ACC112 (cell line): ENCODE measurements at regions not wholly inside any gene's neighbourhood (a gene's known extent, or its start where the extent isn't known, plus 50 kb on each side); places are given as distances from the start of the nearest gene placed in this dataset.
"Not testable (repeated sequence)": the region's sequence is repeated elsewhere in the genome, so short reads cannot be mapped to it uniquely, and the experiment has no call there.

ENCODE experiments used
- H2AFZ ChIP-seq: fragments of 200-600 bp; sonication (generic); one replicate; pipeline ENCODE4 v1.6.0; 2017; ENCODE audit warnings: antibody characterized with exemption, low read length; ENCODE audit not compliant: unreplicated experiment
- H3K27ac ChIP-seq: fragments of 200-600 bp; sonication (generic); 2 replicates; pipeline ENCODE4 v1.5.1; 2014; ENCODE audit warnings: low read depth, mild to moderate bottlenecking, antibody characterized with exemption, low read length, moderate library complexity
- H3K27me3 ChIP-seq: fragments of 200-600 bp; sonication (generic); 2 replicates; pipeline ENCODE4 v1.6.1; 2014; ENCODE audit warnings: mild to moderate bottlenecking, antibody characterized with exemption, low read length, moderate library complexity, mixed read lengths; ENCODE audit not compliant: insufficient read depth
- H3K36me3 ChIP-seq: fragments of 200-600 bp; sonication (generic); 2 replicates; pipeline ENCODE4 v1.6.1; 2016; ENCODE audit warnings: mild to moderate bottlenecking, antibody characterized with exemption, low read length, moderate library complexity, mixed read lengths; ENCODE audit not compliant: insufficient read depth
- H3K4me1 ChIP-seq: fragments of 200-600 bp; sonication (generic); one replicate; pipeline ENCODE4 v1.6.1; 2016; ENCODE audit warnings: low read length, mixed read lengths; ENCODE audit not compliant: insufficient read depth, unreplicated experiment, control insufficient read depth
- H3K4me3 ChIP-seq: fragments of 200-600 bp; sonication (generic); 2 replicates; pipeline ENCODE4 v1.5.1; 2014; ENCODE audit warnings: mild to moderate bottlenecking, low read depth, low read length
- H3K79me2 ChIP-seq: fragments of 200-600 bp; sonication (generic); one replicate; pipeline ENCODE4 v1.6.0; 2016; ENCODE audit warnings: low read length; ENCODE audit not compliant: control insufficient read depth, unreplicated experiment, insufficient read depth

DNA sequence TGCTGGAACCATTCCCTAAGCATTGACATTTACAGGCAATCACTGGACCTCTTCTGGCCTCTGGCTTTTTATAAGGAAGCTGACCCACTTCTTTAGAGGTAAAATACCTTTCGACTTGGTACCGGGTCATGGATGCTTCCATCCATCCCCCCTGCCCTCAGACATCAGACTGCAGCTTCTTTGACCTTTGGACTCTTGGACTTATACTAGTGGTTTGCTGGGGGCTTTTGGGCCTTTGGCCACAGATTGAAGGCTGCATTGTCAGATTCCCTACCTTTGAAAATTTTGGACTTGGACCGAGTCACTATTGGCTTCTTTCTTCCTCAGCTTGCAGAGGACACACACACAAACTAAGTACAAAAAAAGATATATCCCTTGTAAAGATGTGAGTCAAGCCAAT, 86.1 kb downstream of the TTC6 start:
- Histone ChIP-seq H3K36me3 (0 out of 2 replicates have a peak, but pooled peaks cover 4% of the 10 kb centered on the region), H3K4me3 (no peak overlapping the region), H3K27me3 (no peaks in the 10 kb centered on the region), H2AFZ (no peak overlapping the region), H3K4me1 (peaks cover 6% of the 10 kb centered on the region), H3K79me2 (no peaks in the 10 kb centered on the region), H3K27ac (no peak overlapping the region)

DNA sequence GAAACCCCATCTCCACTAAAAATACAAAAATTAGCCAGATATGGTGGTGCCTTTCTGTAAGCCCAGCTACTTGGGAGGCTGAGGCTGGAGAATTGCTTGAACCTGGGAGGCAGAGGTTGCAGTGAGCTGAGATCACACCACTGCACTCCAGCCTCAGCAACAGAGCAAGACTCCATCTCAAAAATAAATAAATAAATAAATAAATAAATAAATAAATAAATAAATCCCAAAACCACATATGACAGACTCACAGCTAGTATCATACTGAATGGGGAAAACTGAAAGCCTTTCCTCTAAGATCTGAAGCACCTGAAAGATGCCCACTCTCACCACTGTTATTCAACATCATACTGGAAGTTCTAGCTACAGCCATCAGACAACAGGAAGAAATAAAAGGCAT, 97.3 kb downstream of the TTC6 start:
- not testable (repeated sequence) for H3K36me3 ChIP-seq, H3K79me2 ChIP-seq, H3K4me1 ChIP-seq, H2AFZ ChIP-seq, H3K4me3 ChIP-seq, H3K27ac ChIP-seq, H3K27me3 ChIP-seq

DNA sequence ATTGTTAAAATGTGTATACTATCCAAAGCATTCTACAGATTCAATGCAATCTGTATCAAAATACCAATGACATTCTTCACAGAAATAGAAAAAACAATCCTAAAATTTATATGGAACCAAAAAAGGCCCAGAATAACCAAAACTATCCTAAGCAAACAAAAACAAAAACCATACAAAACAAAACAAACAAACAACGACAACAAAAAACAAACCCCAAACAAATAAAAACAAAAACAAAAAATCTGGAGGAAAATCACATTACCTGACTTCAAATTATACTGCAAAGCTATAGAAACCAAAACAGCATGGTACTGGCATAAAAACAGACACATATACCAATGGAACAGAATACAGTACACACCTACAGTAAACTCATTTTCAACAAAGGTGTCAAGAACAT, 98.0 kb downstream of the TTC6 start:
- not testable (repeated sequence) for H3K79me2 ChIP-seq, H3K36me3 ChIP-seq, H3K4me3 ChIP-seq, H2AFZ ChIP-seq, H3K27ac ChIP-seq, H3K27me3 ChIP-seq
- H3K4me1 ChIP-seq: peaks cover 15% of the 10 kb centered on the region

DNA sequence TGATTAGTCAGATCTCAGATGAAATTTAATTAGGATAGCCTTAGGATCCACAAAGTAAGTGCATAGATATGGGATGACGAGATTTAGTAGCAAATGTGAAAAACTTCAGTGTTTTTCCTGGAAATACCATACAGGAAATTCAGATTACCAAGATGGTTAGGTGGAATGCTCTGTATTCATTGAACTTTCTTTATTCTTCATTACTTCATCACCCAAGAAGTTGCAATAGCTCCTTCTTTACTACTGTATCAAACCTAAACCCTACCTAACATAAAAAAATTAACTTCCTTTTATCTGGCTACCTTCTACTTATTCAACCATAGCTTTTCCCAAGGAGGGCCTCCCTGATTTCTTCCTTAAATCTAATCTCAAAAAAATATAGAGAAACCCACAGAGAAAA, 100.4 kb downstream of the TTC6 start:
- Histone ChIP-seq H3K79me2 (no peaks in the 10 kb centered on the region), H3K4me1 (peaks cover 16% of the 10 kb centered on the region), H3K27me3 (no peaks in the 10 kb centered on the region), H3K4me3 (no peak overlapping the region), H3K36me3 (no peaks in the 10 kb centered on the region), H2AFZ (no peak overlapping the region), H3K27ac (no peak overlapping the region)

DNA sequence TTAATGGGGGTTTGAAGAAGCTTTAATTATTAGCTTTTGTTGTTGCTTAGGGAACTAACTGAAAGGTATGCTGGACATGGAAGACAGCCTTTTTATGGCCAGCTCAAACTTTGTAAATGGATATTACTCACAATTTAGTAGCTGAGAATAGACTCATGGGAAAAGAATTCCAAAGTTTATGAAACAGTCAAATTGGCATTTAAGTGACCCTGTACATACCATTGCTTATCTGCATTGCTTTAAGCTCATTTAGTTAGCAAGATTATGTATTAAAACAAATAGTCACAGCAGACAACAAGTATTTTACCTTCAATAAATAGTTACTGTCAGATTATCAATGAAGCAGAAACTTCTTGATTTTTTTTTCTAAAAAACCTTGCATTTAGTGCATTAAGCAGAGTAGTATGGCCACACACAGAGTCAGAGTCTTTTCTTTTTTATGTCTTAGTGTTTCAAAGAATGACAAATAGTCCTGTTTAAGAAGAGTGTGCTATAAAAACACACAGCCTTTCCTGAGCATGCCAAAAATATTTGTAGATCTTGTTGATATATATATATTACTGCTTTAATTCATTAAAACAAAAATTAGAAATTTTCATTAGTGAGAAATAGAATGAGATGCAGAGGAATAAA, 102.2 kb downstream of the TTC6 start:
- peak overlapping the region; percentile 6 for H2AFZ ChIP-seq
- no peaks in the 10 kb centered on the region for H3K36me3 ChIP-seq
- H3K27ac ChIP-seq: peak overlapping the region; percentile 31
- no peaks in the 10 kb centered on the region for H3K27me3 ChIP-seq
- no peaks in the 10 kb centered on the region for H3K79me2 ChIP-seq
- peaks cover 16% of the 10 kb centered on the region for H3K4me1 ChIP-seq
- H3K4me3 ChIP-seq: peak overlapping the region; percentile 38; the same call in 1 of the 2 replicates

DNA sequence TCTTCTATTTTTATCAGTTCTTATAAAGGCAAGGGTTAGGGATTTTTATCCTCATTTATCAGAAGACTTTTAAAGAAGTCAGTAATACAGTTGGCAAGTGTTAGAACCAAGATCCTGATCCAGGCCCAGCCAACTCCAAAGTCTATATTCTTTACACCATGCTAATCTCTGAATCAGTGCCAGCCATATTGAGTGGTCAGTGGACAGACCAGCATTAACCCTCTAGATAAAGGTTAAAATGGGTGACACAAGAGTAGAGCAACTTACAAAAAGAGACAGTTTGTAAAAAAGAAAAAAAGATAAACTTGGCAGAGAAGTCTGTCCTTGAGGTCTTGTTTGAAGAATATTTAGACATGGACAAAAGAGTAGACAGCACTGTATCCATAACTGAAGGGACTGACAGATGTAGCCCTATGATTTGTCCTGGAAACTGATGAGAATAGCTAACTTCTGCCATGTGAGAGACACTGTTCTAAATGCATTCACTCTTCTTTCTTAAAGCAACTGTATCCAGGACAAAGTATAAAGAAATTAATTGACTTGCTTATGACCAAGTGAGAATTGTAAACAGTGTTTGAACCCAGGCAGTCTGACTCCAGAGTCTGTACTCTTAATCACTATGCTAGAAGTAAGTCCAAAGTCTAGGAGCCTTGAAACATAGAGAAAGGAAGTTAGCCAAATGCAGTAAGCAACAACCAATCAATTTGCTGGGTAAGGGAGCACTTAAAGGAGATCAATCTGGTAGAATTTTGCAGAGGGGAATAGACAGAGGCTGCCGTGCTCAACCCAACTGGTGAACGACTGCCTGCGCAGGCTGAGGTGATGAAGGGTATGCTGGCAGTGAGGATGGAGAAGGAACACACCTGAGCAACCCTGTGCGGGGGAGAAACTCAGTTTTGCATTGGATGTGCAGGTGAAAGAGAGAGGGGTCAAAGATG, 103.7 kb downstream of the TTC6 start:
- H3K27me3 ChIP-seq: no peaks in the 10 kb centered on the region
- H3K79me2 ChIP-seq: no peaks in the 10 kb centered on the region
- no peaks in the 10 kb centered on the region for H3K36me3 ChIP-seq
- H3K27ac ChIP-seq: no peak overlapping the region
- no peak overlapping the region for H3K4me3 ChIP-seq
- peaks cover 16% of the 10 kb centered on the region for H3K4me1 ChIP-seq
- H2AFZ ChIP-seq: no peak overlapping the region

DNA sequence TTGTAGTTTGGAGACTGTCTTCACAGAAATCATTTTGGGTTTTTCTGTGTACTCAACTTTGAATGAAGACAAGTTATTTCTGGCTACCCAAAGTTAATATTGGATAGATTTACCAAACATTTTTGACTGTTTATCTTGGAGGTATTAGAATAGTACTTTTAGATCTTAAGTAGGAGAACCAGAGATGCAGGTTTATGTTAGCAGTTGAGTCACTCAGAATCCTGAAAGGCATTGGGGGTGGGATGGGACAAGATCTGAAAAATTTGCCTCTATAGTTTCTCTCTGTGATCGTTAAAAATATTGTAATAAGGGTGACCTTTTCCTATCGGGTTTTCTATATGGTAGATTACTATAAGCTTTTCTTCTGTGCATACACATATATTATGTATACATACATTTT, 112.3 kb downstream of the TTC6 start:
- Histone ChIP-seq H2AFZ (no peak overlapping the region), H3K27ac (no peak overlapping the region), H3K4me1 (peaks cover 6% of the 10 kb centered on the region)

DNA sequence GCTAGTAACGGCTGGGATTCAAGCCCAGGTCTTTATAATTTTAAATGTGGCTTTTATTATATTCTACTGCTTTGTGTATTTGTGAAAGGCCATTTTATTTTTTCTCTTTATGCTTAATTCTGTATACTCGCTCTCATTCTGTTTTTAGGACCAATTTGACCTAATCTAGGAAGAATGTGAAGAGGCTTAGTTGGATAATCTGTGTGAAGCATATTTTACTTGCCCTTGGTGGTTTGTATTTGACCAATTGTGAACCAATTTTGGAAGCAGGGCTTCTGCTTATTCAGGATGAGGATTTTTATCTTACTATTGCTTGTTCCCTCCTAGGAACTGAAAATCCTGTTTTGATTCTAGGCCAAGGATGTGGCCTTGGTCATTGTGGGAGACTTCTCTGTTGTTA, 113.1 kb downstream of the TTC6 start:
- Histone ChIP-seq H3K4me3 (no peak overlapping the region), H3K27me3 (no peaks in the 10 kb centered on the region), H3K79me2 (no peaks in the 10 kb centered on the region), H3K4me1 (peaks cover 6% of the 10 kb centered on the region), H3K27ac (no peak overlapping the region), H3K36me3 (no peaks in the 10 kb centered on the region), H2AFZ (no peak overlapping the region)

More for the DNA sequence above, 112.3 kb downstream of the TTC6 start:
- Histone ChIP-seq H3K27me3 (no peaks in the 10 kb centered on the region), H3K79me2 (no peaks in the 10 kb centered on the region), H3K36me3 (no peaks in the 10 kb centered on the region), H3K4me3 (no peak overlapping the region)

DNA sequence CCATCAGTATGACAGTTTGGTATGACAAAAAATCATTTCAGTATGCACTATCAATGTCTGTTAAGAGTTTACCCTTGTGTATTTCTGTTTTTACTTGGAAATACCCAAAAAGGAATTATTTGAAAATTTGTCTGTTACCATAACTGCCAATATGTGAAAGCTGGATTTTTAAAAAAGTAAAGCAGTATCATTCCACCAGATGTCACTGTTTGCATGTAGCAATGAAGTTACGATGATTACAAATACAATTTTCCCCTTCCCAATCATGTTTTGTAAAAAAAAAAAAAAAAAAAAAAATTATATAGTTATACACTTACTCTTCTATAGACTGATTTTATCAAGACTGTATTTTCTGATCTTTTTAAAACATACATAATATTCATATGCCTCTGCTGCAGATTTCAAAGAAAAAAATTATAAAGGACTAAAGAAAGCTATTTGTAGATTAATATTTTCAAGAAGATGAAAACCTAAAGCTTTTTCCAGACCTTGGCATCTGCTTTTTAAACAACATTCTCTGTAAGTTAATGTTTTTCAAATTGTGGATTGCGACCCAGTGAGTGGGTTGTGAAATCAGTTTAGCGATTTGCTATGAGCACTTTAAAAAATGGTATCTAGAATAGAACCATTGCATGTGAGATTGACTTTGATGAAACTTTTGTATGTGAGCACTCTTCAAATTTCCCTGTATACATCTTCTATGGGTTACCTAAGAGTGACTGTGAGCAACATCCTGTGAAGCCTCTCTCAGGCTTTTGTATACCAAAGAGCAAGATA, 114.2 kb downstream of the TTC6 start:
- no peaks in the 10 kb centered on the region for H3K27me3 ChIP-seq
- H2AFZ ChIP-seq: no peak overlapping the region

DNA sequence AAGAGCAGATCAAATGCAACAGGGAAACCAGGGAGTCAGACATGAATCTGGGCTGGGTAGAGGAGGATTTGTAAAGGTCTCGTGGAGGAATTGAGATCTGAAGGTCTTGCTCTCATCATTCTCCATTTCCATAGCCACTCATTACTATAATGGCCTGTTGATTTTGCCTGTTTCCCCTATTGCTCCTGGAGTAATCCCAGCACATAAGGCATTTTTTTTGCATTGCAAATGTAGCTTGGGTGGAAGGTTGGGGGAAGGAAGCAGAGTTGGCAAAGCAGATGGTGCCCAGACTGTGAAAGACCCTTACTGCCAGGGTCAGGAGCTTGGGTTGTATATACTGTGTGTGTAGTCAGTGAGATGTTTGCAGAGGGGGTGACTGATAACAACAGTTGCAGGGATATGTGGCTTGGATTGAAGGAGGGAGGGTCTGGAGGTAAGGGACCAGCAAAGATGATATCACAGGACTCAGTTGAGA, 116.0 kb downstream of the TTC6 start:
- Histone ChIP-seq H3K79me2 (no peaks in the 10 kb centered on the region), H3K4me1 (peaks cover 6% of the 10 kb centered on the region), H3K27ac (no peak overlapping the region), H3K4me3 (no peak overlapping the region), H3K36me3 (no peaks in the 10 kb centered on the region), H3K27me3 (no peaks in the 10 kb centered on the region), H2AFZ (no peak overlapping the region)

More for the DNA sequence above, 114.2 kb downstream of the TTC6 start:
- Histone ChIP-seq H3K4me3 (no peak overlapping the region), H3K36me3 (no peaks in the 10 kb centered on the region), H3K79me2 (no peaks in the 10 kb centered on the region), H3K4me1 (peaks cover 6% of the 10 kb centered on the region), H3K27ac (no peak overlapping the region)
